HG03558 (cell line): ENCODE measurements at regions not wholly inside any gene's neighbourhood (a gene's known extent, or its start where the extent isn't known, plus 50 kb on each side); places are given as distances from the start of the nearest gene placed in this dataset.

Source experiments
- ATAC-seq: cut with Tn5 transposase; IDR thresholded peaks from one replicate; pipeline ENCODE4 v1.9.1; 2021; ENCODE audit warnings: moderate number of reproducible peaks; ENCODE audit not compliant: unreplicated experiment; ENCODE audit errors: extremely low read depth

DNA sequence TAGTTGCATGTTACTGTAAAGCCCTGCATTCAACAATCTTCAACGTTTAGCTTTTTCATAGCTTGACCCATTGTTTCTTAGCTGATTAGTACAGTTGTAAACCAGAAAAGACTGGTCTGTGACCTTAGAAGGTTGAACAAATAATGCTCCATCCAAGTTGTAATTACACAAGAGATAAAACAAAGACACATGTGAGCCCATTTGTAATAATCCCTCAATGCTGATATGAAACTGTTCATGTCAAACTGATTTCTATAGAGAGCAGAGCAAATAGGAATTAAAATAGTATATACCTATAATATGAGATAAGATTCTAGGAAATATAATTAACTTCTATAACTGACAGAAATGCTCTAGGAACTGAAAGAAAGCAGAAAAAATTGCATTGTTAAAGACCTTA, 94.7 kb upstream of the SLC25A13 start:
- ATAC-seq, result no peak

DNA sequence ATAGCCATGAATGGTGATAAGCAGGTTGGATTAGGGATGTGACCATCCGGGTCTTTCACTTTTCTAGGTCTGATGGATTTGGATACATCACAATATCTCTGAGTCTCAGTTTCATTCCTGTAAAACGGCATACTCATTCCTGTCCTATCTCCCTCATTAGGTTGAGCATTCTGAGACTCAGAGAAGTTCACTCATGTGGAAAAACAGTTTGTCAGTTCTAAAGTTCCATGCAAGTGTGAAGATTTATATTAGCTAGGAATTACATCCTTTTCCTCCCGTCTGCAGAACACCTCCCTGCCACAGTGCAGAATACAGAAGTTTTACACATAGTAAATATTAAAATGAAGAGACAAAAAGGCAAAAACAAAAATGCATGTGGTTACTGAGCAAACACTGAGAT, 94.2 kb upstream of the SLC25A13 start:
- ATAC-seq, result no peak

DNA sequence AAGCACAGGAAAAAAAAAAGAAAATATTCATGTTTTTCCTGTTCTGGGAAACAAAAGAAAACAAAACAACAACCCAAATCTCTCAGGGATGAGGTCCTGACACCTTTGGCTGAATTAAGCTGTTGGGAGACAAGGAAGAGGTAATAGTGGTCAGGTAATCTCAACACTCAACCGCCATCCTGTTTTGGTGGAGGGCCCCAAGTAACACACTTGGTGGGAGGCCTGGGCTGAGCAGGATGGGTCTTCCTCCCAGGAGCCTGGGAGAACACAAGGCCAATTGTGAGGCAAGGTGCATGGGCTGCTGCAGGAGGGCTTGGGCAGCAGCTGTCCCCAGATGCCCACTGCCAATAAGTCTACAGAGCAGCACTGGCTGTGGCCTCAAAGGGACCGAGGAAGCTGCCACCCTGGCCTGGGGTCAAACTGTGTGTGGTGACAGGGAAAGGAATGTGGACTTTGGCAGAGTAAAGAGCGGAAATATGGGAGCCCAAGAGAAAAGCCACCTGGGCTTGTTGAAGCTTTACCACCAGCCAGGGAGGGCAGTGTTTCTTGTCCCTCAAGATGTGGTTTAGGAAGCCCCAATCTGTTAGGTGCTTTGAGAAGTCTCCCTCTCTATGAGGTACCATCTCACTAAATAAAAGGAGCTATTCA, 93.5 kb upstream of the SLC25A13 start:
- no peak for ATAC-seq

DNA sequence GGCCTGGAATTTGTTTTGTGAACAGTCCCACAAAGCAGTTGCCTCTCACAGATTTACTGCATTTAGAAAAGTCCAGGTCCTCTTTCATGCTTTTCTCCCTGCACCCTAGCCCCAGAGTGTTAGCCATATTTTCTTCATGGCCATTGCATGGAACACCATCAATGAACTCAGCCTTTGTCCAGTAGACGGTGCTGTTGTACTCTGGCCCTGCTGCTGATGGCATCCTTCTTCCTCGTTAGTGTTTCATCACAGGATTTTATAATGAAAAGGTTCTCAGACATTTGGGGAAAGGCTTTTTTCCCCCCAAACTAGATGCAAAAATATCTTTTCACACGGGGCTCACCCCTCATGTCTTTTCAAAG, 93.0 kb upstream of the SLC25A13 start:
- ATAC-seq, result no peak

DNA sequence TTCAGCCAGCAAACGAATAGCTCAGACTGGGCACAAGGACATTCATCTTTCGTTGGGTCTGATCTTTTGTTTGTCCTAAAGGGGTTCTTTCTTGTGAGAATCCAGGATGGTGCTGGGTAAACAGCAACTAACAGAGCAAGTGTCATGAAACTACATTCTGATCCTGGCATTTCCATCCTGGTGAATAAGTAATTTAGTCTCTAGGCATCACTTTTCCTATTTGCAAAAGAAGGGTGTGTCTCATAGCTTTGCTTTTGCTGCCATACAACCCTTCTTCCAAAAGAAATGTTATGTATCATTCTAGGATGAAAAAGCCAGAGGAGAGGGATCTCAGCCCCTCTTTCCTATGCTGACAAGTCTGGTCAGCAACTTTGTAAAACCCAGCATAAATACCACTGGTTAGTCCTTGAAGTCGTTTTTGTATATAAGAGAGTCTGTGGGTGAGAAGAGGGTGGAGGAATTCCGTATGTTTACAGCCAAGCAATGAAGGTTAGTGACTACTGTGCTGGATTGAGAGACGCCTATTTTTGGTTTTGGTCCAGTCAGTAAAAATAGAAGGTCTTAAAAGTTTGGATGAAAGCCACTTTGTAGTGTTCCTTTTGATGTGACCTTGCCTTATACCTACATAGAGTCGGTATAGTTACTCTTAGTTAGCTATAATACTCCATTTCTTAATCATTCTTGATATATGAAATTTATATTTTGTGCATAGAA, 88.4 kb upstream of the SLC25A13 start:
- ATAC-seq, result no peak

DNA sequence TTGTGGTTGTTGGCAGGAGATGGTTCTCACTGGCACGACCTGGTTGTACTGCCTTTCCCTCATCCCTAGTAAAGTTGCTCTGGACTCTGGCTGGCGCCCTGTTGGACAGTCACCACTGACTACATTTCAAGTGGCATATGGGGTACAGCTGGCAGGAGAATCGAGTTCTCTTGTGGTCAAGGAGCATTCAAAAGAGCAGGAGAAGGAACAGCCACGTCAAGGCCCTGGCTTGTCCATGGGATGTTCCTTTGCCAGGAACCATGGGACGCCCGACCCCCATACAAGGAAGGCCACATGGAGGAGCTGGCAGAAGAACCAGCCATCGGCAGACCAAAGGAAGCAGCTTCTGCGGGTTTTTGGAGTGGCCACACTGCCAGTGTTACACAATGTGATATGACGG, 87.0 kb upstream of the SLC25A13 start:
- ATAC-seq, result no peak

DNA sequence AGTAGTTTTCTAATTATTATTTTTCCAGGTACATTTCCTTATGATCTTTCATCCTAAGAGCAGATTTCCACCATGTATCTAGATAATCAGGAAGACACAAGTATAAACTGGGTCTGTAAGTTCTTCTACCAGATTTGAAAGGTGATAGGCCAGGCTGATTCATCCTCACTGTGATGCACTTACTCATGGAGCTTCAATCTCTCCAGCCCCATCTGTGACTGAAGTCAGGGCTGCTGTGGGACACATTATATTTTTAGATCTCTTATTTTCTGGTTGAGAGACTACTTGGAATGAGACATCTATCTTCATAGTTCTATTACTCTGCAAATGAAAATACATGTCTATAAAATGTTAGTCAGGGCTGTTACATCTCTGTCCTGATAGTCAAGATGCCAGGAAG, 85.5 kb upstream of the SLC25A13 start:
- ATAC-seq, result no peak

DNA sequence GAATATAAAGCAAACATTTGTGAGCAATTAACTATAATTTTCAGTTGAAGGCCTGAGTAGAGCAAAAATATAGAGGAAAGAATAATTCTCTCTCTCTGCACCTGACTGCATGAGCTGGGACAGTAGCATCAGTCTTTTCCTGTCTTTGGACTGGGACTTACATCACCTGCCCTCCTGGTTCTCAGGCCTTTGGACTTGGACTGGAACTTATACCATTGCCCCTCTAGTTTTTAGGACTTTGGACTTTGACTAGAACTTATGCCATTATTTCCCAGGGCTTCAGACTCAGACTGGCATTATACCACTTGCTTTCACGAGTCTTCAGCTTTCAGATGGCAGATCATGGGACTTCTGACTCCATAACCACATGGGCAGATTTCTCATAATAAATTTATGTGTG, 81.0 kb upstream of the SLC25A13 start:
- no peak for ATAC-seq

DNA sequence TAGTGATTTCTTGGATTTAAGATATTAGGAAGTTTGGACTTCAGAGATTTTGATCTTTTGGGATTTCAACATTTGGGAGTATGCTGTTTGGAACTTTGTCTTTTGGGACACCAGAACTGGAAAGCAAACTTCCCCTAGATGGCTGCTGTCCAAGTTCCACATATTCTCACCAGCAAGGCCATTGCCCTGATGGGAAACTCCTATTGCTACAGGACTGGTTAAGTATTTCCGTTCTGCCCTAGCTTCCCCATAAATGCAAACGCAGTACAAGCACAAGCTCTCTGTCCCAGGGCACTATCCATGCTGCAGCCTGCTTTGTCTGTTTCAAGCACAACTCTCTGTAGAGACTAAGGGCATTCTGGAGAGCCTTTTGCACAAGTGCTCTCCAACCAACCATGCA, 79.3 kb upstream of the SLC25A13 start:
- ATAC-seq, result no peak

DNA sequence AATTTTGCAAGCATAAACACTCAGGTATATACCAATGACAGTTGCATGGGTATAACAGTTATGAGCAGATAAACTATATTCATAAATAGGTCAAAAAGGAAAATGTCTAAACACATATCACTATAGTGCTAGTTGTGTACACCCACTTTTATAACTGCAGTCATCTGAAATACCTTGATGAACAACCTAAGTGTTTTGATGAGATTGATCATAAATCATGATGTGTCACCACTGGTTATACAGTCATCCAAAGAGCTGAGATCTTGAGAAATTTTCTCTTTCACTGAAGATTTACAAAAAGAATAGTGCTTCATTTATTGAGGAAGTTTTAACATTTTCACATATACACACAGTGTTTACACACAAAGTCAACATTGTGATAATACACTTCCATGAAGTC, 78.6 kb upstream of the SLC25A13 start:
- ATAC-seq, result no peak

DNA sequence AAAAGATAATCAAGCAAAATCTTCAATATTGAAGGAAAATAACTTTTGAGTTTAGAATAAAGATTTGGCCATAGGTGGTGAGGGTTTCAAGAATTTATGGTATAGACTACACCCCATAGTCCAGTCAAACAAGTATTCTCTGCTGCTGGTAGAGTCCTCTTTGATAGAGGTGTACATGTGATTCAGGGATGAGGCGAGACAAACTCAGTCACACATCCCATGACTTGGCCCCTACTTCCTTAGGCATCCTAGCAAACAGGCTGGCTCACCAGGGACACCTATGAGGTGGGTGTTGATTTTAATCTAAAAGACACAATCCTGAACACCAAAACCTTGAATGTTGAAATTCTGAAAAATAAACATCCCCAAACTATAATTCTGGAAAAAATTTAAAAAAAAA, 78.1 kb upstream of the SLC25A13 start:
- no peak for ATAC-seq

DNA sequence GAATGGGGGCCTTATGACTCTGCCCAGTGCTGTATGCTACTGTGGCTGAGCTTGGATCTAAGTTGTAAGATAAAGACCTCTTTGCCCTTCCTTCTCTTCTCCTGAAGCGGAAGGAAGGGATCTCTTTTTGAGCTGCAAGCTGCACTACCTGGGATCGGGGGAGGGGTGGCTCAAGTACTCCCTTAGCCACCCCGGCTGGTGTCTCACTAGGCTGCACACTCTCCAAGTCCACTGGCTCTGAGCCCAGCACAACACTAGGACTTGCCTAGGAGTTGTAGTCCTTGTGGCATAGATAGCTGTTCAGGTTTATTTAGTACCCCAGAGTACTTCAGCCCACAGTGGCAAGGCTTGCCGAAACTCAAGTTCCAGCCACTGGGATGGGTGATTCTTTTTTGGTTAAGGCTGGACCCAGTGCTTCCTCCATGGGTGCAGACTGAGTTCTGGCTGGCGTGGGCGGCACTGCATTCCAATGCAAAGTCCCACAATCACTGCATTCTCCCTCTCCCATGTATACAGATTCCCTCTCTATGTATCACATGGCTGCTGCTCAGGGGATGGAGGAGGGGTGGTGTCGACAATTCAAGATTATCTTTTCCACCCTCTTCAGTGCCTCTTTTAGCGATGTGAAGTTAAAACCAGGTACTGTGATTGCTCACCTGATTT, 76.2 kb upstream of the SLC25A13 start:
- no peak for ATAC-seq

DNA sequence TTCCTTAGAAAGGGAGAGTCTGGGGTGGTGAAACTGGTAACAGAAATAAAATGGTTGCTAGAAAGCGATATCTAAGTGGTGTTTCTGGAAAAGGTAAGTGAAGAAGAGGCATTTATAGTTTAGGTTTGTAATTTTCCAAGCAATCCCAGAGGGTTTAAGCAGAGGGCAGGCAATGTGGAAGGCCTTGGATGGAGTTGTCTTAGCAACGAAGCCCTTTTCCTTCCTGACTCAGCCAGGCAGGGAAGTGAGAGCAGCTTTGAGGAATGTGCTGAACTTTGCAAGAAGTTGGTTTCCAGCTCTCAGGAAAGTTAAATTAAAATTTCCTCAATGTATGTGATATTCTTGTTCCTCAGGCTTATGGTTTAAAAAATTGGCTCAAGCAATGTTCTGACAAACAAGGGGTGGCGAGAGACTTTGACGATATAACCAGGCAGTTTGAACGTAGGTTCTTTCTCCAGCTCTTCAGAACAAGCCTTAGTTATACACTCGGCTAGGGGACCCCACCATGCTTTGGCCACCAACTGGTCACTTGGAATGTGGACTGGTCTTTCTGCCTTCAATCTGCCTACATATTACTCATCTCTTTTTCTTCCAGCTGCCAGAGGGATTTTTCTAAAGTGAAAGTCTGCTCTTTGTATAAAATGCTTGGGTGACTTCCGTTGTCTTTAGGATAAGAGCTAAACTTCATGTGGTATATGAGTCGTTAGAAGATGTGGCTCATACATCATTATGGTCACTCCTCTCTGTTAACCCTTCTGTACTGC, 66.9 kb upstream of the SLC25A13 start:
- no peak for ATAC-seq

DNA sequence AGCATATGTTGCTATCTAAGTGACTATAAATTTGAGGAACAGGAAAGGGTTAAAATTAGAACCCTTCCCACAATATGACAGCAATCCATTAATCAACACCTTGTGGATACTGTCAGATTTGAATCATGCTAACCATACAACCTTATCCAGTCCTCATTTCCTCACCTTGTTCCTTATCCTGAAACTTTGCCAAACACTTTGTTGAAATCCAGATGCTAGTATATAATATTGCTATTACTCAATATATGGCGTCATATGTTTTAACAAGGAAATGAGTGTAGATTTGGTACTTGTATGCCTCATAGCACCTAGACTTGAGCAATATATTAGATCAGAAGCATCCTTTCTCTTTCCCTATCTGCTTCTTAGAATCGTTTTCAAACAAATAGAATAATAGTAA, 66.3 kb upstream of the SLC25A13 start:
- no peak for ATAC-seq

DNA sequence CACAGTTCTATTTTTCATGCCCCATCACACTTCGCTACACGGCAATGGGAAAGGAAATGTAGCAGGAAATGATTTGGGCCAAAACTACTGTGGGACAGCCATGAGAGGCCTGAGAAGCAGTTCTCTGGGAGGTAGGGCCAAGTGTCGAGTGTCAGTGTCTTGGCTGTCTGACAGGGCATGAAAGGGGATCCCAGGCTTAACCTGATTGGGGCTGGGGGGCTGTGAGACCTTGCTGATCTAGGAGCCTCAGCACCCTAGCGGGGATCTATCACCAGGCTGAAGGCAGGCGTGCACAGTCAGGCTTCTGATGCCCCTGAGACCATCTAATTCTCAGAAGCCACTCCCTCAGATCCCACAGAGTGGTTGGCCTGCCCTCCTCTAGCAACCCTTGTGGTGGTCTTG, 58.2 kb upstream of the SLC25A13 start:
- no peak for ATAC-seq

DNA sequence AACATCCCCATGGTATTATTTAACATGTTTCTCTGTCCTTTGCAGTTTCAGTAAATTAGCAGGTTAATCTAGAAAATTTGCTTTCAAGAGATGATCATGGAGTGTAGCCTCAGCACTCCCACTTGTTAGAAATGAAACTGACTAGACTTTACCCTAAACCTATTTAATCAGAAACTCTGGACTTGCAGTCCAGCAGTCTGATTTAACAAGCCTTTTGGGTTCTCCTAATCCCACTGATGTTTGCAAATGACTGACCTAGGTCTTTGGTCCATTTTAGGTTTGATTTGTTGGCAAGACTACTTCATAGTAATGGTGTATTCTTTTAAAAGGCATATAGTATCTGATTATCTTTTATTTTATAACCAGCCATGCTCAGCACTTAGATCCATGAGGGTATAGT, 55.5 kb upstream of the SLC25A13 start:
- no peak for ATAC-seq
